Adrenal gland (tissue), 9 donors: ENCODE measurements at regions not wholly inside any gene's neighbourhood (a gene's known extent, or its start where the extent isn't known, plus 50 kb on each side); places are given as distances from the start of the nearest gene placed in this dataset.

Experiments
- DNase-seq, 7 donors: peaks; one replicate each; pipeline ENCODE4 v3.0.0-alpha.2; 2019 to 2020
- H3K27ac ChIP-seq, 5 donors: fragments of 200-600 bp; sonication (generic) in 4 of 5; 1 replicate in 3 of 5; 2 replicates in 2 of 5; pipeline versions ENCODE4 v1.5.1 to v1.8.0; 2016 to 2020; ENCODE audit warnings: mild to moderate bottlenecking in 1 of 5
- H3K27me3 ChIP-seq: fragments of 200-600 bp; 2 replicates; pipeline ENCODE4 v1.8.0; 2021
- H3K36me3 ChIP-seq, 2 donors: fragments of 200-600 bp; replicated peaks in 1 of 2; 1 replicate in 1 of 2; 2 replicates in 1 of 2; pipeline versions ENCODE4 v1.5.1 to v1.8.0; 2018 to 2022
- H3K4me1 ChIP-seq, 2 donors: fragments of 200-600 bp; replicated peaks in 1 of 2; 1 replicate in 1 of 2; 2 replicates in 1 of 2; pipeline versions ENCODE4 v1.5.1 to v1.8.0; 2018 to 2021
- H3K4me3 ChIP-seq, 4 donors: fragments of 200-600 bp; sonication (generic) in 3 of 4; one replicate each; pipeline ENCODE4 v1.5.1; 2016 to 2018
- H3K9me3 ChIP-seq, 3 donors: fragments of 200-600 bp; sonication (generic) in 1 of 3; replicated peaks in 1 of 3; 1 replicate in 2 of 3; 2 replicates in 1 of 3; pipeline versions ENCODE4 v1.5.1 to v1.8.0; 2016 to 2021
- POLR2A ChIP-seq, 2 donors: fragments of 450-650 bp; IDR thresholded peaks; one replicate each; pipeline ENCODE4 v1.6.1; 2017; ENCODE audit warnings: antibody characterized with exemption in 2 of 2, mild to moderate bottlenecking in 2 of 2, moderate library complexity in 1 of 2
- WGBS, 4 donors: extraction: QIAGEN DNeasy Blood & Tissue Kit in 2 of 4; methylation state at CpG; one replicate each; pipeline versions ENCODE4 v1.1.5 to v1.1.7; 2013 to 2017; 5-methylcytosine and 5-hydroxymethylcytosine counted together
- intact Hi-C, 2 donors: fragments of 100-400 bp; cut with DNase I; formaldehyde crosslinking; loops; one replicate each; pipeline versions ENCODE4 v1.14.1 to v1.15.0; 2022 to 2023
- TF ChIP-seq, protein P1 (sequence below), 6 experiments: fragments of 450-650 bp in 4 of 6; fragments of 200-600 bp in 2 of 6; sonication (generic) in 1 of 6; IDR thresholded peaks; 1 replicate in 5 of 6; 2 replicates in 1 of 6; pipeline versions ENCODE4 v1.5.1 to v1.8.0; 2016 to 2021; ENCODE audit warnings: antibody characterized with exemption in 6 of 6, mild to moderate bottlenecking in 2 of 6, moderate library complexity in 1 of 6
- donor health status: healthy with polysubstance abuse.
- donor health status: Bipolar disorder and iron deficiency.
- donor health status: DM: yes; HTN: yes; CAD: no.
- donor health status: DM: no; HTN: no; CAD: no.
- donor health status: DM: no; HTN: no; CAD: no.

- Histone ChIP-seq H3K27me3 (no peaks in the 10 kb centered on the region), H3K27ac (no peak overlapping the region), H3K4me3 (no peak overlapping the region), H3K4me1 (no peaks in the 10 kb centered on the region), H3K9me3 (no peaks in the 10 kb centered on the region), H3K36me3 (no peaks in the 10 kb centered on the region)
- TF ChIP-seq POLR2A (IDR thresholded peaks at IDR 0.05) = no peak
- TF ChIP-seq, protein P1, sequence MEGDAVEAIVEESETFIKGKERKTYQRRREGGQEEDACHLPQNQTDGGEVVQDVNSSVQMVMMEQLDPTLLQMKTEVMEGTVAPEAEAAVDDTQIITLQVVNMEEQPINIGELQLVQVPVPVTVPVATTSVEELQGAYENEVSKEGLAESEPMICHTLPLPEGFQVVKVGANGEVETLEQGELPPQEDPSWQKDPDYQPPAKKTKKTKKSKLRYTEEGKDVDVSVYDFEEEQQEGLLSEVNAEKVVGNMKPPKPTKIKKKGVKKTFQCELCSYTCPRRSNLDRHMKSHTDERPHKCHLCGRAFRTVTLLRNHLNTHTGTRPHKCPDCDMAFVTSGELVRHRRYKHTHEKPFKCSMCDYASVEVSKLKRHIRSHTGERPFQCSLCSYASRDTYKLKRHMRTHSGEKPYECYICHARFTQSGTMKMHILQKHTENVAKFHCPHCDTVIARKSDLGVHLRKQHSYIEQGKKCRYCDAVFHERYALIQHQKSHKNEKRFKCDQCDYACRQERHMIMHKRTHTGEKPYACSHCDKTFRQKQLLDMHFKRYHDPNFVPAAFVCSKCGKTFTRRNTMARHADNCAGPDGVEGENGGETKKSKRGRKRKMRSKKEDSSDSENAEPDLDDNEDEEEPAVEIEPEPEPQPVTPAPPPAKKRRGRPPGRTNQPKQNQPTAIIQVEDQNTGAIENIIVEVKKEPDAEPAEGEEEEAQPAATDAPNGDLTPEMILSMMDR (IDR thresholded peaks at IDR 0.05) = no peak
- 48 to 68% (median 57%) methylated on average over 2 of the region's 2 CpGs for WGBS, 4 donors
- no peak for DNase-seq
- intact Hi-C loops = no loop called here
These were observed 179.2 kb upstream of the KHDRBS2 start for GRCh38 chr6:62465206-62465605.

- Histone ChIP-seq H3K9me3 (no peaks in the 10 kb centered on the region), H3K27ac (no peak overlapping the region), H3K27me3 (no peaks in the 10 kb centered on the region), H3K4me3 (no peak overlapping the region), H3K4me1 (no peaks in the 10 kb centered on the region), H3K36me3 (no peaks in the 10 kb centered on the region)
- DNase-seq = no peak
- WGBS, 4 donors = 69 to 98% (median 94%) methylated on average over 2 of the region's 2 CpGs
- intact Hi-C loops = no loop called here
- TF ChIP-seq, protein P1 (IDR thresholded peaks at IDR 0.05) = no peak
- TF ChIP-seq POLR2A (IDR thresholded peaks at IDR 0.05) = no peak
These were observed 166.6 kb upstream of the KHDRBS2 start for GRCh38 chr6:62452586-62452985.

DNA sequence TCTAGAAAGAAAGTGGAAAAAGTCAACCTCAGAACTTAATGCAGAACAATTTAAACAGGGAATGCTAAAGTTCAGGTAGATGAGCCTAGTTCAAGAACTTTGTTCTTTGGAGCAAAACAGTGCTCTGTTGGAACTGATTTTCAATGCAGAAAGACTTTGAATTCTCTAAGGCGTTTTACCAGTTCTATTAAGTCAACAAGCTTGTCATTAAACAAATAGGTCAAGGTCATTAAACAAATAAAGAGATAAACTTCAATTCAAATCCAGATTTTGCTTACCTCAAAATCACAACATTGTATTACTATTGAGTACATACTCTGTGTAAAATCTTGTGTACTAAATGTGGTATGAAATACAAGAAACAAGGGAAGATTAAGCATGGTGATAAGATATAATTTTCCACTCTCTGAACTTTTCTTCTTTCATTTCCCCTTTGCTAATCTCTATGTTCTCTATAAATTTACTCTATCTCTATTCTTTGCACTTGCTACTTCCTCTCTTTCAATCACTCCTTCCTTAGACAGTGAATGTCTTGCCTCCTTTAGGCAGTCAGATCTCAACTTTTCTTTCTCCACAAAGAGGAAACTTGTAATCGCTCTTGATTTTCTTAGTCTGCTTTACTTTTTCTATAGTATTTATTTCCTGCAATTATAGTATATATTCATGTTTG, 160.8 kb upstream of the KHDRBS2 start:
- Histone ChIP-seq H3K27ac (no peak overlapping the region), H3K9me3 (no peaks in the 10 kb centered on the region), H3K27me3 (no peaks in the 10 kb centered on the region), H3K4me3 (no peak overlapping the region), H3K4me1 (no peaks in the 10 kb centered on the region), H3K36me3 (no peaks in the 10 kb centered on the region)
- intact Hi-C loops = no loop called here
- no peak for DNase-seq
- TF ChIP-seq, protein P1 (IDR thresholded peaks at IDR 0.05) = no peak
- no peak for TF ChIP-seq POLR2A (IDR thresholded peaks at IDR 0.05)
- WGBS, 4 donors = 61 to 67% (median 62%) methylated on average over 2 of the region's 2 CpGs

- TF ChIP-seq, protein P1 (IDR thresholded peaks at IDR 0.05) = no peak
- no peak for TF ChIP-seq POLR2A (IDR thresholded peaks at IDR 0.05)
- H3K36me3 ChIP-seq = no peaks in the 10 kb centered on the region
- no peak for DNase-seq
- H3K4me1 ChIP-seq = no peaks in the 10 kb centered on the region
- H3K9me3 ChIP-seq = no peaks in the 10 kb centered on the region
- intact Hi-C loops = no loop called here
- no peak overlapping the region for H3K27ac ChIP-seq
- no peaks in the 10 kb centered on the region for H3K27me3 ChIP-seq
- WGBS, 4 donors = 73 to 83% (median 77%) methylated on average over 5 to 9 of the region's 9 CpGs
- H3K4me3 ChIP-seq = no peak overlapping the region
These were observed 159.5 kb upstream of the KHDRBS2 start for GRCh38 chr6:62445521-62445920.
